Fibroblast of pulmonary artery (primary cell): ENCODE measurements at regions not wholly inside any gene's neighbourhood (a gene's known extent, or its start where the extent isn't known, plus 50 kb on each side); places are given as distances from the start of the nearest gene placed in this dataset.

Experiments
- DNase-seq: peaks from one replicate; pipeline ENCODE4 v3.0.0-alpha.2; 2010; ENCODE audit warnings: low read depth
- H3K4me3 ChIP-seq: replicated peaks from 2 replicates; pipeline ENCODE4 v1.5.1; 2011; ENCODE audit warnings: low read depth, mild to moderate bottlenecking, control low read depth, low read length, moderate library complexity
- TF ChIP-seq, protein P1 (sequence below): IDR thresholded peaks from 2 replicates; pipeline ENCODE4 v1.5.1; 2011; ENCODE audit warnings: mild to moderate bottlenecking, control low read depth, low read length, inconsistent platforms; ENCODE audit errors: missing control alignments

DNA sequence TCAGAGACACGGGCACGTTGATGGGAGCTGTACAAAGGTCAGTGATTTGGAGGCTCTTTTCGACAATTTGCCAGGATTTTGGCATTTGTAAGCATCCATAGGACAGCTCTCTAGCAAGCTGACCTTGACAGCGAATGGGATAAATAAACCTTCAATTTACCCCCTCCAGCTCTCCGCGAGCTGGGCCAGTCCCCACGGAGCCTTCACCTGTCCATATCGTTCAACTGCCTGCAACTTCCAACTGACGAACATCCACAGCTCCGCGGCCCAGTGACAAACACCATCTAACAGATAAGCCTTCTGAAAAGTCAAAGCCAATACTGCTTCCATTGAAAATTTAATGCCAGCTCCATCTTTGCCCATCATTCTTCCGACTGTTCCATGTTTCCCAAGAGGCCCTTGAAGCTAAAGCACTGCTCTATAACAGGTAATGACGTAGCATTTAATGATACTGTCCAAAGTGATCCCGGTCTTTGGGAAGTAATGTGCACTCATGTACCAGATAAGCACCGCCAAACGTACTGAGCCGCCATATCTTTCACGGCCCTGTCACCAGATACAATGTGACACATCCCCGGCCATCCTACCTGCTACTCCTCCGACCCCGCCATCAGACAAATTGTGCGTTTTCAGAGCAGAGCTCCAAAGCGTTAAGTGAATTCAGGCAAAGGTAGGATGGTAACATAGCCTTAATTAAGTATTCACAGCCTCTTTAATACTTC lies 365.3 kb upstream of the ZNF507 start:
- H3K4me3 ChIP-seq = no peak overlapping the region
- TF ChIP-seq, protein P1, sequence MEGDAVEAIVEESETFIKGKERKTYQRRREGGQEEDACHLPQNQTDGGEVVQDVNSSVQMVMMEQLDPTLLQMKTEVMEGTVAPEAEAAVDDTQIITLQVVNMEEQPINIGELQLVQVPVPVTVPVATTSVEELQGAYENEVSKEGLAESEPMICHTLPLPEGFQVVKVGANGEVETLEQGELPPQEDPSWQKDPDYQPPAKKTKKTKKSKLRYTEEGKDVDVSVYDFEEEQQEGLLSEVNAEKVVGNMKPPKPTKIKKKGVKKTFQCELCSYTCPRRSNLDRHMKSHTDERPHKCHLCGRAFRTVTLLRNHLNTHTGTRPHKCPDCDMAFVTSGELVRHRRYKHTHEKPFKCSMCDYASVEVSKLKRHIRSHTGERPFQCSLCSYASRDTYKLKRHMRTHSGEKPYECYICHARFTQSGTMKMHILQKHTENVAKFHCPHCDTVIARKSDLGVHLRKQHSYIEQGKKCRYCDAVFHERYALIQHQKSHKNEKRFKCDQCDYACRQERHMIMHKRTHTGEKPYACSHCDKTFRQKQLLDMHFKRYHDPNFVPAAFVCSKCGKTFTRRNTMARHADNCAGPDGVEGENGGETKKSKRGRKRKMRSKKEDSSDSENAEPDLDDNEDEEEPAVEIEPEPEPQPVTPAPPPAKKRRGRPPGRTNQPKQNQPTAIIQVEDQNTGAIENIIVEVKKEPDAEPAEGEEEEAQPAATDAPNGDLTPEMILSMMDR = no peak
- no peak for DNase-seq

DNA sequence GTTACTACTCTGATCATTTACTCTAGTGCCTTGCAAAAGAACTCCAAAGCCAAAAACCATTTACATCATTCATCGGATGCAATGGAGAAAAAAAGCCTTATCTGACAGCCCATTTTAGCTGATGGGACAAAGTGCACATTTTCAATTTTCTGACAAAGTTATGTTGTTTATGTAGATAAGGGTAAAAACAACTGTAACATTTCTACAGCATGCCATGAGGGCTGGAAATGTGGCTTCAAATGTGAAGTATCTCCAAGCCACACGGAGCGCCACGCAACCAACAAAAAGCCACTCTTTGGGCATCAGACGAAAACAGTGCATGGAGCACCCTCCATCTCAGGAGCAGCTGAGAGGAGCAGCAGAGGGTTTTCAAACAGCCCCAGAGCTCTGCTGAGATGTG lies 364.6 kb upstream of the ZNF507 start:
- DNase-seq = no peak
- TF ChIP-seq, protein P1 = no peak
- H3K4me3 ChIP-seq = no peak overlapping the region

DNA sequence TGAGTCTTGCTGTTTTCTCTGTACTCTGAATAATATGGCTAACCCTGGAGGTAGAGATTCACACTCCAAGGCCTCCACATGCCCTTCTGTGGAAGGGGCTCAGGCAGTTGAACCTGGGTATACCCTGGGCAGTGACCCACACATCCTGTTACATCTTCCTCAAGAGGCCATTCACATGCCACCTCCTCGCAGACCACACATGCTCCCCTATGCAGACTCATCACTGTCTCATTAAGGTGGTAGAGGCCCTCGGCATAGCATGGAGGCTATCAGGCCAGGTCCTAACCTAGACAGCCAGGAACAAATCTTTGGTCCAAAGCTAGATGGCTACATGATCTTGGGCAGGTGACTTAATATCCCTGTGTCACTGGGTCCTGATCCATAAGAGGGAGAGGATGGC lies 363.9 kb upstream of the ZNF507 start:
- no peak for DNase-seq
- TF ChIP-seq, protein P1 = no peak
- H3K4me3 ChIP-seq = no peak overlapping the region

DNA sequence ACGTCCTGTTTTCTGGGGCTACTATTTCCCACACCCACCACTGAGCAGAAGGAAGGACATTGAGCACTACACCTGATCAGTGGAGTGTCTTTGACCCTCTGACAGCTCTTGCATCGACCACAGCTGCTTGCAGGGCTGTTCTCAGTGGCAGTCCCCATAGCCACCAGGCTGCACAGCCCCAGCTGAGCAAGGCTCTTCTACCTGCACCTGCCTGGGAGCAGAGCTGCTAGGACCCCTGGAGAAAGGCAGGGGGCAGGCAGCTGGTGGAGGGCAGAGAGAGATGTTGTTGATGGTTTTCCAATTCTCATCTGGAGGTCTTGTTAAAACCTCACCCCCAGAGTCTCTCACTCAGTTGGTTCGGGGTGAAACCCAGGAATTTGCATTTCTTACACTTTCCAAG lies 361.8 kb upstream of the ZNF507 start:
- TF ChIP-seq, protein P1 = no peak
- DNase-seq = no peak
- no peak overlapping the region for H3K4me3 ChIP-seq

DNA sequence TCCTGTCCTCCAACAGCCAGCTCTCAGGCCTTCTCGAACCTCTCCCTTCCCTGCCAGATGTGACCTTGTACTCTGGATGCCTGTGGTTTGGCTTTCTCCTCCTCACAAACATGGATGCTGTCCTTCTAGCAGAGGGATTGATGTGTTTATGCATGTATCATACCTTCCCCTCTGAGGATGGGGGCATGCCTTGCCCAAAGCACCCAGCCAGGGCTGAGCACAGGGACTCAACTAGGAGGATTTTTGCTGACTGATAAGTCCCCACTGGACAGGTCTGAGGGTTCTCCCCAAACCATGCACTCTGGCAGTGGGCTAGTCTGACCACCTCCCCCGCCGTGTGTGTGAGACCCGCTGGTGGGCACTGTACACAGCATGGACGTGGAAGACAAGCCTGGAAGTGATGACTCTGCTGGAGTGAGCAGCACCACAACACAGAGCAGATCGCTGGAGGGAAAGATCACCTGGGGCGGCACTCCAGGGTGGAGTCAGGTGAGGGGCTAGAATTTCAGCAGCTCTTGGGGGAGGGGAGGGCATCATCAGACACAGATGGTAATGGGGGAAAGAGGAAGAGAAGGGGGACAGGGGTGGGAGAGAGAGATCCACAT lies 360.3 kb upstream of the ZNF507 start:
- no peak overlapping the region for H3K4me3 ChIP-seq
- TF ChIP-seq, protein P1 = no peak
- DNase-seq = no peak

DNA sequence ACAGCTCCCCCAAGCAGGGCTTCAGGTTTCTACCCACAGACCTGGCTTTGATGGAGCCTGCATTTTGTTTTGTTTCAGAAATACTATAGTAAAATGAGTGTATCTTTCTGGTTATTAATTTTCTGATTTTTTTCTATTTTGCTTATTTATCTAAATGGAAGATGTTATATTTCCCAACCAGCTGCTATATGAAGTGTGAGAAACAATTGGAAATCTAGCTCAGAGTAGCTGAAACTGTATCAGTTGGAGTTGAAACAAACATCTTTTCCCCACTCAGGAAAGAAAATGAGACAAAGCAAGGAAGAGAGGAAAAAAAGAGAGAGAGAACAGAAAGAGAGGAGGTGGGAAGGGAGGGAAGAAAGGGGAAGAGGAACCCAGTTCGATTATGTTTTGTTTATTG lies 358.5 kb upstream of the ZNF507 start:
- no peak overlapping the region for H3K4me3 ChIP-seq
- TF ChIP-seq, protein P1 = no peak
- no peak for DNase-seq

DNA sequence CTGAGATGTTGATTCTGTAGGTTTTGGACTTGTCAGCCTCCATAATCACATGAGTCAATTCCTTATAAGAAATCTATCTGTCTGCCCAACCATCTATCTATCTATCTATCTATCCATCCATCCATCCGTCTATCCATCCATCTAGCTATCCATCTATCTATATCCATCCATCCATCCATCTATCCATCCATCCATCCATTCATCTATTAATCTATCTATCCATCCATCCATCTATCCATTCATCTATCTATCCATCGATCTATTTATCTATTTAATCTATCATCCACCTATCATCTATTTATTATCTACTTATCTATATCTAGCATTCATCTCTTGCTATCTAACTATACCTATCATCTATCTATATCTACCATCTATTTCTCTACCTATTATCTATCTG lies 357.2 kb upstream of the ZNF507 start:
- H3K4me3 ChIP-seq = no peak overlapping the region
- no peak for DNase-seq
- TF ChIP-seq, protein P1 = no peak
